ENCODE measurements at regions not wholly inside any gene's neighbourhood (a gene's known extent, or its start where the extent isn't known, plus 50 kb on each side); places are given as distances from the start of the nearest gene placed in this dataset.

DNA sequence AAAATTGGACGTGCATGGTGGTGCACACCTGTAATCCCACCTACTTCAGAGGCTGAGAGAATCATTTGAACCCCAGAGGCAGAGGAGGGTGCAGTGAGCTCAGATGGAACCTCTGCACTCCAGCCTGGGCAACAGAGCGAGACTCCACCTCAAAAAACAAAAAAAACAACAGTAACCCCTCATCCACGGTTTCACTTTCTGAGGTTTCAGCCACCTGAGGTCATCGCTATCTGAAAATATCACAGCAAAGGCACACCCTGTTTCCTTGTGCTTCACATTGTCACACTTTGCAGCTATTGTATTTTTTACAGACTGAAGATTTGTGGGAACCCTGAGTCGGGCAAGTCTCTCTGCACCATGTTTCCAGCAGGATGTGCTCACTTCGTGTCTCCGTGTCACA is 54.1 kb upstream of the FOXQ1 start:
- no peak for DNase-seq (ENCODE audit: low read depth in 2 of 2)

DNA sequence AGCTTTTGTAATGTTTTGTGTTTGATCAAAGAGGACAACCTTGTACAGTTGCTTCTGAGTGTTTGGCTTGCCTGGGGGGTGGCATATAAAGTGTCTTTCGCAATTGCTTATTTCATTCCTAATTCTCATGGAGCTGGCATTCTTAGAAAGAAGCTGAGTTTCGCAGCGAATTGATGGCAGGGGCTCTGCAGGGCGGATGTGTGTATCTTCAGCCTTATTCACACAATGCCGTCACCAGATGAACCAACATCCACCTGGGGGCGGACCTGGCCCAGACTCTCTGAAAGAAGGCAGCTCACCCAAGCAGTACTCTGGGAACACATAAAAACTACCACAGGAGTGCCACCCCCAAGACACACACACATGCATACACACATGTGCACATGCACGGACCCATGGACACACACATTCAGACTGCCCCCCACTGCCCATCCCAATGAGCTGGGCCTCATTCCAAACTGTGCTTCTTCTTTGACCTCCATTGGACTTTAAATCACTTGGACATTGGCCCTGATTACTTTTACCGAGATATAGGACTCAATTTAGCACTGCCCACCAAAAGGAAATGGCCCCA is 55.4 kb upstream of the FOXQ1 start:
- DNase-seq (ENCODE audit: low read depth in 2 of 2), result no peak

DNA sequence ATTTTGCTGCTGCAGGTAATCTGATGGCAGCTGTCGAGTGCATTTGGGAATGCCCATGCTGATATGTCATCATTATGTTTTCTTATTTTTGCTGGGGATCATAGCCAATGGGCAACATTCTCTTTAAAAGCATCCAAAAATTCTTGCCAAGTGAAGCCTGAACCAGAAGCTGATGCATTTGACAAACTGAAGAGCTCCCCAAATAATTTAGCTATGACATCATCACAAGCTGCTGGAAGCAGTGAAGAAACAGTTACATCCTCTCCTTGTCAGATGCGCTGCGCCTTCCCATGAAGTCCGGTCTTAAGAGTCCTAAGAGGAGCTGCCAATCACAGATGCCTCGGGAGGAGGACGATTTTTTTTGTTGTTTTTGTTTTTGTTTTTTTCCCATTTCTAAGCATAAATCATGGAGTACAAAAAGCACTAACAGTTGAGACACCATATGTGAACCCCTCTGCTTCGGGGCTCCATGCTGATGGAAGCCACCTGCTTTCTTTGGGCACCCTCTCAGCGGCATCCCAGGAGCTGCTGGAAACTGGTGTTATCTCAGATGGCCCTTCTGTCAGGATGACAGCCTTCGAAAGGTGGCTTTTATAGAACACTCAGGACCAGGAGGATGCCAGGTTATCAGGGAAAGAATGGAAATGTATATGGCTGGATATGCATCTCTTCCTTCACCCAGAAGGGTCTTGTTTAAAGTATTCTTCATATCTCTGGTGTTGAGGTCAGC is 56.1 kb upstream of the FOXQ1 start:
- DNase-seq (ENCODE audit: low read depth in 2 of 2), result no peak

DNA sequence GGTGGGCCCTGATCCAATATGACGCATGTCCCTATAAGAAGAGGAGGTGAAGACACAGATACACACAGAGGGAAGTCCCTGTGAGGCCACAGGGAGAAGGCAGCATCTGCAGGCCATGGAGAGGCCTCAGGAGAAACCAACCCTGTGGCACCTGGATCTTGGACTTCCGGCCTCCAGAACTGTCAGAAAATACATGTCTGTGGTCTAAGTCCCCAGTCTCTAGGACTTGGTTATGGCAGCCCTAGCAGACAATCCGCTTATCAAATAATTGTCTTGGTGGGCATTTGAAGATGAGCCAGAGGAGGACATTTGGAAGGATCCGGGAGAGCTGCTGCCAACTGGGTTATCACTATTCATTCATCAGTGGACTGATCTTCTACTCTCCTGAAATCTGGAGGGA is 57.6 kb upstream of the FOXQ1 start:
- DNase-seq (ENCODE audit: low read depth in 2 of 2), result no peak

DNA sequence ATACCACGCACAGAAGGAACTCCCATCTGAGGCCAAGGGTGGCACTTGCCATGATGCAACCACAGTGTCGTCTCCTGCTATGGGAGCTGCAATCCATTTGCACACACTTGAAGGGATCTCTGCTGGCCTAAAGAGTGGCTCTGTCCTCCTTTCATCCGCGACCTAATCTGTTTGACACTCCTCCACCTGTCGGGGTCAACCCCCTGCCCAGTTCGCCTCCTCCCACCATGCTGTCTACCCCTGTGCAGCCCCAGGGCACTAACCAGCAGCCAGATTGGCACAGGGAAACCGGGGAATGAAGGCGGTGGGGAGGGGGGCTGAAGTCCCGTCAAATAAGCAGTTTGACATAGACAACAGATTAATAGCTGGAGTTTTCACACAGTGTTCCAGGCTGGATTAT is 58.1 kb upstream of the FOXQ1 start:
- no peak for DNase-seq (ENCODE audit: low read depth in 2 of 2)

DNA sequence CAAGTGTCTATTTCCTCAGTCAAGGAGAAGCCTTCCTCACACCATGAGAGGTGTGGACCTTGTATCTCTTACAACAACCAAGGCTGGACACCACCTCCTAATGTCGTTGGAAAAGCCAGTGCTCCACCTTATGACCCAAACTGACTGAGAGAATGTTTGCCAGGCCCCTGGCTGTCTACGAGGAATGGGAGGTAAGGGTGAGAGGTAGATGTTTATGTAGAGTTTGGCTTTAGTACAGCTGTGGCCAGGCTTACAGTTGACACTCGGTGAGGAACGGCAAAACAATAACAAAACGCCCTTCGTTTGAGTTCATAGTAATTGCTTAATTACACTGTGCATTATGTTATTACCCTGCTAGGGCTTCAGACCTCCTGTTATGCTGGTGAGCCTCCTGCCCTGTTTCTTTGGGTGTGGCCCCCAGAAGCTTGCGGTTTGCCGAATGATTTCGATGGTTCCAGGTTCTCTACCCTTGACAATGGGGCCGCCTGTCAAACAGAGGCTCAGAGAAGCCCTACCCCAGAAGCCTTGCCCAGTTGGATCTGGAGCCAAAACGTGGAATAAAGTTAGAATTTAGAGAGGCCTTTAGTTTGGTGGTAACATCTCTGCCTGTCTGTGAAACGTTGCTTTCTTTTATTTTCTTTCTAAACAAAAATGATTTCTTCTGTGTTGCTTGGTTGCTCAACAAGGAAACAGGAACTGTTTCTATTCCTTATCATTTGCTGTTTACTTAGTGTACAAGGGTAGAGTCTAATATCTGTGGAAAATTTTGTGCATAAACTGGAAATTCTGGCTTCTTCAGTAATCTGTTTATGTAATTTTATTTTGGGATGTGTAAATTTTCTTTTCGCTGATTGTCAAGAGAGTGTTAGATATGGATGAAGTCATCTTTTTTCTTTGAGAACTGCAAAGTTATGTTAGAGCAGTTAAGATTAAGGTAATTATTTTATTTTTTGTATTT is 60.4 kb upstream of the FOXQ1 start:
- no peak for DNase-seq (ENCODE audit: low read depth in 2 of 2)

DNA sequence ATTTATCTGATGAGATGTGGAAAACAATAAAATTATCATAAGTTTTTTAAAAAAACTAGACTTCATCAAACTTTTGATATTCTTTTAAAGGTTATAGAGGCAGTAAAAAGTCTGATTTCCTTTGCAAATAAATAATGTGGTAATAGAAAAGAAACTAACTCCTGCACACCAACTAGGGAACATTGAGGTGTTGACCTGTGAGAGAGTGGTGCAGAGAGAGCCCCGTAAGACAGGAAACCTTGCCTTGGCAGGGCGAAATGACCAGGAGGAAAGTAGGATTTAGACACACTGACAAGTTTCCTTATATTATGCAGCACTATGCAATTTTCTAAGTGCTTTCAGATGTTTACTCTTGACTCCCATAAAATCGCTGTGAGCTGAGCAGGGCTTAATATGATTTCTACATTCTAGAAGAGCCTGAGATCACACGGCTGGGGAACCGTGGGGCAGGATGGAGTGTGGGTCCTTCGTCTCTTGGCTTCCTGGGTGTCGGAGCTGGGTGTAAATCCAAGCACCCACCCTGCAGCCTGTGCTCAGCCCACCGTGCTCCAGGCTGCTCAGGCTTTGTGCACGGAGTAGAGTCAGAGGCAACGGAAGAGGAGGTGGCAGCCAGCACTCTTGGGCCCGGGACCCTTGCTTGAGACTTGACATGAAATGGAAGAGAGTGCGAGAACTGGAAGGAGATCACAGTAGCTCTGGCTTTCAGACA is 61.3 kb upstream of the FOXQ1 start:
- DNase-seq (ENCODE audit: low read depth in 2 of 2), result no peak

DNA sequence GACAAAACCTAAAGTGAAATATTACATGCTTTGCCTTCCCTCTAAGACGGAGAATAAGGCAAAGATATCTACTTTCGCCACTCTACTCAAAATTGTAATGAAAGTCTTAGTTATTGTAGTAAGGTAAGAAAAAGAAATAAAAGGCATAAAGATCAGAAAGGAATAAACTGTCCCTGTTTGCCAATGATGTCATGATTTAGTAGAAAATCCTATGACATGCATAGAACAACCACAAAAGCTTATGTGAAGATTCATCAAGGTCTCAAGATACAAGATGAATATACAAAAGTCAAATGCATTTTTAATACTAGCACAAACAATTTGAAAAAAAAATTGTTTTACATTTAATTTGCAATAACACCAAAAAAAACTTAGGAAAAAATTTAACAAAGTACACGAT is 64.0 kb upstream of the FOXQ1 start:
- DNase-seq (ENCODE audit: low read depth in 2 of 2), result no peak

DNA sequence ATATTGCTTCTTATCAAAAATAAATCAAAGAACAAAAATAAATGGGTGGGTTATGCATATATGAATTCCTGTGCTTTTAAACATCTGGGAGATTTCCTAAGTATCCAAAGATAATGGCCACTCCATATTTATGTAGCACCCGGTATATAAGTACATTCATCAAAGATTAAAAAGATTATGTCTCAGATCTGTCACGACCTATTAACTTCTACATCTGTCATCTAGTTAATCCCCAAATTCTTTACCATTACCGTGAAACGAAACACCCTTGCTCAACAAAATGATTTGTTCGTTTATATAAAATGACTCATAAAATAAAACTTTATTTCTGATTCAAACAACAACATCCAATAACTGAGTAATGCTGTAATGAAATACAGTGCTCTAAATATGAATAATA is 64.8 kb upstream of the FOXQ1 start:
- no peak for DNase-seq (ENCODE audit: low read depth in 2 of 2)

DNA sequence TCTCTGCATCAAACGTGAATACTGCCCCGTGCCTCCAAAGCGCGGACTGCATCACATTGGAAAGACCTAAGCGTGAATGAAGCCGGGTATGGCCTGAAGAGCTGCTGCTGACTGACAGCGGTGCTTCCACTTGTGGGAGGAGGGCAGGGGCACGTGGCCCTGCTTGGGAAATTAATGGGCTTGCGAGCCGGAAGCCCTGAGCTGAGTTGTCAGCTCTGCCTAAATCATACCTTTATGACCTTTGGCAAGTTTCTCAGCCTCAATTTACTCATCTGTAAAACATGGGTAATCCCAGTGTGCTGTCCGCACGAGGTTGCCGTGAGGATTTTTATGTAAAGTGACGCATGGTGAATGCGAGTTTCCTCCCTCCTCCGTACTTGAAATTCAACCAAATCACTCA is 67.0 kb upstream of the FOXQ1 start:
- DNase-seq (ENCODE audit: low read depth in 2 of 2), result no peak

DNA sequence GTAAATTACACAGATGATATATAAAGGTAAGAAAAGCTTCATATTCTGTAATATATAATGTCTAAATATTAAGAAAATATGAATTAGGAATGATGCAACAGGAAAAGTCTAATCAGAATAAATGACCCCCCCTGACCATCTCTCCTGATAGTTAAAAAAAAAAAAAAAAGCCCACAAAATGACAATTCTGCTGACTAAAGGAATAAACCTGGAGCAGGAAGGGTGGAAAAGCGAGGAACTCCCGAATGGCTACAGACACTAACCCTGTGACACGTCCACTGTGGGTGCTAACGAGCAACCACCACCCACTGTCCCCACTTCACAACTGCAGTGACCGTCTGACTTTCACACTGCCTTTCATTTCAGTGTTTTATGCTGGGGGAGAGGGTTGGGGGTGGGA is 67.6 kb upstream of the FOXQ1 start:
- no peak for DNase-seq (ENCODE audit: low read depth in 2 of 2)

DNA sequence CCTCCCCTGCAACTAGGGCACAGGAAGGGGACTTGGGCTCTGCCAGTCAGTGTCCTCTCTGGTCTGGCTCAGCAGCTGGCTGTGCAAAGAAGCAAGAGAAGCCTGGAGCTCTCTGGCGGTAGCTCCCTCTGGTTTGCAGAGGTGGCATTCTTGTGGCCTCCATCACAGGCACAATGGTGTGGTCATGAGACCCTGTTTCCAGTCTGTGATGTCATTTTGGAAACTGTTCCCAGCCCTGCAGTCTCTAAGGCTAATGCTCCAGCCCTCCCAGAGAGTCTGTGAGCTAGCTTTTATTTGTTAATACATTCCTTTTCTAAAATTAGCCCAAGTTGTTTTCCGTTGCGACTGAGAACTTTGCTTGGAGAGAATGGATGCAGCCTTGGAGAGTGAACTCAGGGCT is 69.5 kb upstream of the FOXQ1 start:
- no peak for DNase-seq (ENCODE audit: low read depth in 2 of 2)

DNA sequence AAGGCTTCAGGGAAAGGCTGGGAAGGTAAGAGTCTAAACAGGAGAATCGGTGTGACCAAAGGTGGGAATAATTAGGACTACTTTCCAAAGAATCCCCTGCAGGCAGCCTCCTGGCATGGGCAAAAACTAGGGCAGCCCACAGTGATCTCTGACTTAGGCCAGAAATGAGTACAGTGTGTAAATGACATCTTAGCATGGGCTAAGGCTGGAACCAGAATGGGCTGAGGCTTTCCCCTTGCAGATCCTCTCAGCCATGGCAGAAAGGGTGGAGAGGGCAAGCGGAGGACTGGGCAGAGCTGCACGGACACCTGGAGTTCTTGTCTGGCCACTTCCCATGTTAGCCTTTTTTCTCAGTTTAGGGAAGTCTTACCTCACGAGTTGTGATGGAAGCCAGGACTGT is 69.9 kb upstream of the FOXQ1 start:
- no peak for DNase-seq (ENCODE audit: low read depth in 2 of 2)

DNA sequence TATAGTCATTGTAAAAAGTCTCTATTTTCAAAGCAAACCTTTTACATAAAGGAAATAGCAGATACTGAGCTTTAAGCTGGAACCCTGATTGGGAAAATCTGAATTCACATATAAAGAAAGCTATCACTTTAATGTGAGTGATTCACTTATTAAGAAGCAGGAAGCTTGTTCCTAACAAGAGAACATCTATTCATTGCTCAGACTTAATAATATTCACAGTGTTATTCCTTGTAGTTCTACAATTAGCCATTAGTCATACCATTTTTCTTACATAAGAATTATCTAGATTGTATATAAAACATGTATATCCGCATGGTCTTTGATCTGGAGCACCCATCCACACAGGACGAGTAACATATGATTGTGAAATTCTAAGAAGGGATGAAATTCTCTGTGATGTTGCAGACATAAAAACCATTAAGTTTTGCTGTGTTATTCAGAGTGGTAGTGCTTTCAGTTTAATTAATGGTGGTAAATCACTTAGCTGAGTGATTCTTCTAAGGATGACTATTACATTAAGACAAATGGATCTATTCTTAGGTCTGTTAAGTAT is 71.1 kb upstream of the FOXQ1 start:
- DNase-seq (ENCODE audit: low read depth in 2 of 2), result no peak

DNA sequence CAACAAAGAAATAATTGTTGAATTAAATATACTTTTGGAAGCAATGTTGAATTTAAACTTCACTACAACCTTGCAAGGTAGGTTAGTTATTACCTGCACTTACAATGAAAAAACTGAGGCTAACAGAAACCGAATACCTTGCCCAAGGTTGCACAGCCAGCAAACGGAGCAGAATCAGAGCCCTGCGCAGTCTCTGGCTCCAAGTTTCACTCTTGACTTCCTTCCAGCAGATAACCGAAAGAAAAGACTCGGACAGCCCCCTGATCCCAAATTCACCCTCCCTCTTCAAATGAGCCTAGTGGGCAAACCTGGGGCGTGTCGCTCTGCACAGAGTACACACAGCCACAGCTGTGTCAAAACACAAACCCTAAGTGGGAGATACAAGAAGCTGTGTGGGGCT is 72.1 kb upstream of the FOXQ1 start:
- no peak for DNase-seq (ENCODE audit: low read depth in 2 of 2)

DNA sequence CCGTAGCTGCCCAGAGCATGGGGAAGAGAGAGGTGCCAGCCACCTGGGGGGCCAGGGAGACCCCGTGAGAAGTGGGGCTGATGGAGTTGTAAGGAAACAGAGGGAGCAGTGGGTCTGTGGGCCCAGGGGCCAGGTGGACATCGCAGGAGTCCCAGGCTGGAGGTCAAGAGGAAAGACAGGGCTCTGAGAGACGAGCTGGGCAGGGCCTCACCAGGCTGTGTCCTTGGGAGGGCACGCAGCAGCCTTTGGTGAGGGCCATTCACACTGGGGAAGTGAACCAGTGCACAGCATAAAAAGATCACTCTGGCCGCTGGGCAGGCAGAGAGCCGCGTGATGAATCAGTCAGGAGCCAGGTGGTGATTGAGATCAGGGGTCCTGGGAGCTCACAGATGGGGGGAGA is 73.9 kb upstream of the FOXQ1 start:
- DNase-seq (ENCODE audit: low read depth in 2 of 2), result no peak

DNA sequence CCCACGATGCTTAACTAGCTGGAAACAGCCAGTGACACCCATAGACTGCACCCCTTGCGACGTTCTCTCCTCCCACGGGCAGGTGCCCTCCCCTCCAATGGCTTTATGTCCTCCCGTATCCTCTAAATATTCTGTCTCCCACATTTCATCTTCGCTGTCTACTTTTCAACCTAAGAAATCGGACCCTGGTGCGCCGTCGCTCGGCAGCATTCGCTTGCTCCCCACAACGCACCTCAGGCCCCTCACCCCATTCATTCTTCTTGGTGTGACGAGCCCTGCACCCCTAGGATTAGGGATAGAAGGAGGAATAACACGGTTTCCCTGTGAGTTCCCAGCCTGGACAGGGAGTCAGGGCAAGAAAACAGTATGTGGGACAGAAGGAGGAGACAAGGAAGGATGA is 74.3 kb upstream of the FOXQ1 start:
- DNase-seq (ENCODE audit: low read depth in 2 of 2), result no peak

DNA sequence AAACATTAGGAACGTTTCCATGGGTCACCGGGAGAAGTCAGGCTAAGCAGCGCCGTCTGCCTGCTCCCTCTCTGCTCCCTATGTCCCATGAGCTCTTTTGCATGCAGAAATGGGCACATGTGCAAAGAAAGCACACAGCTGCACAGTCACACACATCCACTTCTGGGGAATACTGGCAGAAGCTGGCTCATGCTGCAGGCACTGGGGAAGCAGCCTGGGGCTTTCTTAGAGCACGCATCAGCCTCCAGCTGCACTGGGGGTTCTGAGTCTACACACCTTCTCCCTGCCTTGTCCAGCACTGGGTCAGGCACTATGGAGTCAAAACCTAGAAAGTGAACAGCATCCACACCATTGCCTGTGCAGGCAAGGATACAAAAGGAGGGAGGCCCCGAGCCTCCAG is 76.1 kb upstream of the FOXQ1 start:
- no peak for DNase-seq (ENCODE audit: low read depth in 2 of 2)

DNA sequence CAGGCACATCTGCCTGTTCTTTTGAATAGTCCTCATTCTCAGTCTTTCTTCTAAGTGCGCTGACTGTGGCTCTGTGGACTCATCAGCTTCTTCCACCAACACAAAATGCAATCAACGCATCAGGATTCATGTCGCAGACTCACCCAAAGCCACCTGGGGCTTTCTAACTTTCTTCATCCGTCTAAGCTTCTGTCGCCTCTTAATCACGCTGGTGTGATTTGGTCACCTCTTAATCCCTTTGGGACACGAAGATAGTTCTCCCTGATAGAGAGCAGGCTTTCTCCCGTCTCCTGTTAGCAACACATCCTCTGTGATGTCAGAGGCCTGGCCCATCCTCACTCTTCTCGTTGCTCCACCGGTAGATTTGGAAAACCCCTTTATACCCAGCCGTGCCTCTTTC is 78.0 kb upstream of the FOXQ1 start:
- DNase-seq (ENCODE audit: low read depth in 2 of 2), result no peak

DNA sequence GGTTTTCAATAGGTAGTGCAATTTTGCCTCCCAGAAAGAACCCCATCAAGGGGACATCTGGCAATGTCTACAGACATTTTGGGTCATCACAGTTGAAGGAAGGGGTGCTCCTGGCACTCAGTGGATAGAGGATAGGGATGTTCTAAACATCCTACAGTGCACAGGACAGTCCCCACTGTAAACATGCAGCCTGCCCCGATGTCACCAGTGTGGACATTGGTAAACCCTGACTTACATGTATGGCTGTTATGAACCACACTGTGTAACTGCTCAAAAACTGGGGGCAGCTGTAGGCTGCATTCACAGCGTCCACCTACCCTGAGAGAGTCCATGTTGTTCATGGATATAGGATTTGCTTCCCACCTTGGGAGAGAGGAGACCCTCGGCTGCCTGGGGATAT is 79.3 kb upstream of the FOXQ1 start:
- no peak for DNase-seq (ENCODE audit: low read depth in 2 of 2)

DNA sequence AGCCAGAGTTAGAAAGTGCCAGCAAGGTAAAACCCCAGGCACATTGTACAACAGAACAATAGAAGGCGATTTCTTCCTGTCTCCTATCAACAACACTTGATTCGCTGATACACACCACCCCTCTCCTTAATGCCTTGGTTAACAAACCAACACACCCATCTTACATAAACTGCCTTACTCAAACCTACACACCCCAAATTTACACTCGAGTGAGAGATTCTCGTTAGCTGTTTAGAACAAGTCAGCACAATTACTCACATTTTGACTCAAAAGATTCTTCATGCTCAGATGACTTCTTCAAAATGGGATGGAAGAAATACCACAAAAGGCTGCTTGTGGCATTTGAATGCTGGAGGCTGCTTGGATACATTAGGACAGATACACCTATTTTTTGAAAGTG is 80.0 kb upstream of the FOXQ1 start:
- DNase-seq (ENCODE audit: low read depth in 2 of 2), result no peak
